GM12891 (cell line): ENCODE measurements at regions not wholly inside any gene's neighbourhood (a gene's known extent, or its start where the extent isn't known, plus 50 kb on each side); places are given as distances from the start of the nearest gene placed in this dataset.

Source experiments
- PAX5 ChIP-seq: IDR thresholded peaks from 2 replicates; pipeline ENCODE4 v1.6.1; 2011; ENCODE audit warnings: low read length, moderate library complexity, mild to moderate bottlenecking; ENCODE audit not compliant: insufficient read depth, severe bottlenecking
- POLR2A ChIP-seq: IDR thresholded peaks from 2 replicates; pipeline ENCODE4 v1.6.1; 2011; ENCODE audit warnings: low read depth, low read length, control low read depth
- POLR2AphosphoS5 ChIP-seq: IDR thresholded peaks from 2 replicates; pipeline ENCODE4 v1.6.1; 2011; ENCODE audit warnings: low read depth, low read length, control low read depth
- SPI1 ChIP-seq: IDR thresholded peaks from 2 replicates; pipeline ENCODE4 v1.6.1; 2011; ENCODE audit warnings: low read depth, low read length, control low read depth
- TAF1 ChIP-seq: IDR thresholded peaks from 2 replicates; pipeline ENCODE4 v1.6.1; 2011; ENCODE audit warnings: low read depth, low read length, control low read depth

DNA sequence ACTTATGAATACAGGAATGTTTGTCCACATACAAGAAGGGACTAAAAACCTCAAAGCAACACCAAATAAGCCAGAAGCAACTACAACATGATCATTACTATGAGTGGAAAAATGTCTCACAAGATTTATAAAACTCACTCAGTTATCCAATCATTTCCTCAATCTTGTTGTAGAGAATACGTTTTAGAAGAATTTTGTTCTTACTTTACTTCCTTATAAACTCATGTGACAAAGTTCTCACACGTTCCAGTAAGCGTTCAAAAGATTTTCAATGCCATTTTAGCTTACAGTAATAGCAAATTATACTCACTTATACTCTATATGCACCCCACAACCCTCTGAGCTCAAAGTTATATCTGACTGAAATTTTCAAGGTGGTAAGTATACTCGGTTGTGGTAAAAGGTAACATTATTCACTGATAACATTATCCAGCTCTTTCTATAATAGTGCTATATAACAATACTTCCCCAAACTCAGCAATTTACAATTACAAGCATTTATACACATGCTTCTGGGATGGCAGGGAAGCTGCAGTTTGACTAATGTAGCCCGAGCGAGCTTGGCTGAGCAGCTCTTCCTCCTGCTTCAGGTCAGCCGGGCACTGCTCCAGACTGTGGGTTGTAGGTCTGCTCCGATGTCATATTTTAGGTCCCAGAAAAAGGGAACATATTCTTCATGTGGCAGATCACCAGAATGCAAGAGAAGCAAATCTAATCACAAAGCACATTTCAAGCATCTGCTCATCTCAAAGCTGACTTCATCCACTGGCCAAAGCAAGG lies 226.3 kb downstream of the RCHY1 start:
- no peak for TF ChIP-seq TAF1
- no peak for TF ChIP-seq POLR2AphosphoS5
- TF ChIP-seq POLR2A: no peak
- no peak for TF ChIP-seq SPI1
- no peak for TF ChIP-seq PAX5
